Activated T-cell treated with anti-CD3 and anti-CD28 coated beads, Interleukin-2, amount 50 U/mL, for 24 hours (primary cell): ENCODE measurements at regions not wholly inside any gene's neighbourhood (a gene's known extent, or its start where the extent isn't known, plus 50 kb on each side); places are given as distances from the start of the nearest gene placed in this dataset.

Experiments used
- DNase-seq: peaks from one replicate; pipeline ENCODE4 v3.0.0-alpha.2; 2020
- H3K27ac Mint-ChIP-seq: 2 replicates; pipeline ENCODE4 v1.8.0; 2020; ENCODE audit warnings: mild to moderate bottlenecking, mixed read lengths
- H3K27me3 Mint-ChIP-seq: 2 replicates; pipeline ENCODE4 v1.8.0; 2020; ENCODE audit warnings: mixed read lengths
- H3K36me3 Mint-ChIP-seq: 2 replicates; pipeline ENCODE4 v1.8.0; 2020; ENCODE audit warnings: low read depth, mixed read lengths
- H3K4me1 Mint-ChIP-seq: 2 replicates; pipeline ENCODE4 v1.8.0; 2020; ENCODE audit warnings: low read depth, mixed read lengths
- H3K4me3 Mint-ChIP-seq: 2 replicates; pipeline ENCODE4 v1.8.0; 2020; ENCODE audit warnings: mild to moderate bottlenecking, moderate library complexity, mixed read lengths
- H3K9me3 Mint-ChIP-seq: 2 replicates; pipeline ENCODE4 v1.8.0; 2020; ENCODE audit warnings: mixed read lengths

DNA sequence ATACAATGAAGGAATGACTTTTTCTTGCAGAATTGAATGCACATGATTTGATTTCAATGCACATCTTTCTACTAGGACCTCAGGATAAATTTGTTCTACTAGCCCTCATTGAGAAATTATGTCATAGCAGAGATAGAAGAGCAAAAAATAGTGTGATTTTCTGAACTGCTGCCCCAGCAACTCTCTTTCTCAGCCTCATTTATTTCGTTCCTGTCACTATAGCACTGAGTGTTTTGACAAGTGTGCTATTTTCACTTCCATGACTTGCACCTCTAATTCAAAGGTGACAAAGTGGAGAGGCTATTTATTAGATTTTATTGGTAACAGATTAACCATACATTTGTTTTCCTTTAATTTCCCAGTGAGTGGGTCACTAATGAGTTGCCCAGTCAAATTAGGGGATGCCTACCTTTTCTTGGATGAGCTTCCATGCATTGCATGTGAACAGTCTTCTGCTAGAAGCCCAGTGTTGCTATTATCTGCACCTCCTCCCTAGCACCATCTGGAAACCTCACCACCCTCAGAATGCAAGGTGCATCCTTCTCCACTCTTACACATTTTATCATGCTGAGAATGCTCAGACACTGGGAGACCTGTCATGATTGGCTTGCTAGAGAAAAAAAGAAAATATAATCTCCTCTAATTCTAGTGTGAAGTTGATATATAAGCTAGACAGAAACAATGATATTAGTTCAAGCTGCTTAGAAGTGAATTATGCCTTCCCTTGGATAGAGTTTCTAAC, 119.6 kb upstream of the CTTNBP2 start:
- Mint-ChIP-seq H3K27ac (no peak overlapping the region), H3K27me3 (peaks cover 4% of the 10 kb centered on the region), H3K4me1 (no peaks in the 10 kb centered on the region)

DNA sequence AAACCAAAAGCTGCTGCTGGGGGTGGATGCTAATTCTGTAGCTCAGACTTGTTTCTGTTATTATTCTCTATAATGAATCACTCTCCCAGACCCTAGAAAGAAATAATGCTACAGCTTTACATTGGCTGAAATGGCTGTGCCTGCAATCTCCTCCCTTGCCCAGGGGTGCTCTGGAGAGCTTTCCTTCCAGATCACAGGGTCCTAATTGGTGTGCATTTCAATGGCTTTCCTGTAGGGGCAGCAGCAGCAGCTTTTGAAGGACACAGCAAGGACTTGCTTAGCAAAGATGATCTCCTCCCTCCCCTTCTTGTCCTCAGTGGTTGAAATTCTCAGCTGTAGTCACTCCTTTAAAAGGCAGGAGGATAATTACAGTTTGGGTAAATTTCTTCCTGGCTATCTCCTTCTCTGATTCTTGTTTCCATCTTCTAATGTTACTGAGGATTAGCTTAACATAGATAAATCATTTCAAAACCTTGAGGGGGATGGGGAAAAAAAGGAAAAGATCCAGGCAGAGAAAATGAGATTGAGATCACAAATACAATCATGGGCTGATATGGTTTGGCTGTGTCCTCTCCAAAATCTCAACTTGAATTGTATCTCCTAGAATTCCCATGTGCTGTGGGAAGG, 120.2 kb upstream of the CTTNBP2 start:
- no peak for DNase-seq
- no peaks in the 10 kb centered on the region for H3K36me3 Mint-ChIP-seq
- H3K4me1 Mint-ChIP-seq, result no peaks in the 10 kb centered on the region
- H3K27me3 Mint-ChIP-seq, result peaks cover 4% of the 10 kb centered on the region
- peaks cover 4% of the 10 kb centered on the region for H3K9me3 Mint-ChIP-seq
- no peak overlapping the region for H3K27ac Mint-ChIP-seq
- H3K4me3 Mint-ChIP-seq, result no peak overlapping the region

More for the DNA sequence above, 119.6 kb upstream of the CTTNBP2 start:
- H3K9me3 Mint-ChIP-seq, result peaks cover 4% of the 10 kb centered on the region
- no peak overlapping the region for H3K4me3 Mint-ChIP-seq
- no peak for DNase-seq
- H3K36me3 Mint-ChIP-seq, result no peaks in the 10 kb centered on the region

DNA sequence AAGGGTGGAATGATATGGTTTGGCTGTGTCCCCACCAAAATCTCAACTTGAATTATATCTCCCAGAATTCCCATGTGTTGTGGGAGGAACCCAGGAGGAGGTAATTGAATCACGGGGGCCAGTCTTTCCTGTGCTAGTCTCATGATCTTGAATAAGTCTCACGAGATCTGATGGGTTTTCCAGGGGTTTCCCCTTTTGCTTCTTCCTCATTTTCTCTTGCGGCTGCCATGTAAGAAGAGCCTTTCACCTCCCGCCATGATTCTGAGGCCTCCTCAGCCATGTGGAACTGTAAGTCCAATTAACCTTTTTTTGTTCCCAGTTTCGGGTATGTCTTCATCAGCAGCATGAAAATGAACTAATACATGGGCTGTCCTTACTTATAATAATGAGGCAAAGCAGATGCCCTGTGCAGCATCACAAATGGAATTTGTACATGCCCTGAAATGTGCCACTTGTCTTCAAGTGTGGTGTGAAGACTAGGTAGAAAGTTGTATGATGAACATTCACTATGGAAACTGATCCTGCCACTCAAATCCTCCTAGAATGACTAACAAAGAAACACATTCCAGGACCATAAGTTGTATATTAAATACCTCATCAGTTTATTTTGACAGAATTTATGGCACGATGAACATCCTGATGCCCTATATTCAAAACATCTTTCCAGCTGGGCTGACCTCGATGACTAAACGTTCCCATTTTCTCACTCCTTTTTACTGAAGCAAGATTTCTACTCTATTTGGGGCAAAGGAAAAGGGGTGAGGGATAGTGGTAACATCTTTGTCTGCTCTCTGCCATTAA, 122.8 kb upstream of the CTTNBP2 start:
- Mint-ChIP-seq H3K27ac (no peak overlapping the region), H3K9me3 (peaks cover 4% of the 10 kb centered on the region), H3K4me1 (no peaks in the 10 kb centered on the region), H3K36me3 (no peaks in the 10 kb centered on the region), H3K27me3 (peaks cover 4% of the 10 kb centered on the region), H3K4me3 (no peak overlapping the region)
- no peak for DNase-seq

DNA sequence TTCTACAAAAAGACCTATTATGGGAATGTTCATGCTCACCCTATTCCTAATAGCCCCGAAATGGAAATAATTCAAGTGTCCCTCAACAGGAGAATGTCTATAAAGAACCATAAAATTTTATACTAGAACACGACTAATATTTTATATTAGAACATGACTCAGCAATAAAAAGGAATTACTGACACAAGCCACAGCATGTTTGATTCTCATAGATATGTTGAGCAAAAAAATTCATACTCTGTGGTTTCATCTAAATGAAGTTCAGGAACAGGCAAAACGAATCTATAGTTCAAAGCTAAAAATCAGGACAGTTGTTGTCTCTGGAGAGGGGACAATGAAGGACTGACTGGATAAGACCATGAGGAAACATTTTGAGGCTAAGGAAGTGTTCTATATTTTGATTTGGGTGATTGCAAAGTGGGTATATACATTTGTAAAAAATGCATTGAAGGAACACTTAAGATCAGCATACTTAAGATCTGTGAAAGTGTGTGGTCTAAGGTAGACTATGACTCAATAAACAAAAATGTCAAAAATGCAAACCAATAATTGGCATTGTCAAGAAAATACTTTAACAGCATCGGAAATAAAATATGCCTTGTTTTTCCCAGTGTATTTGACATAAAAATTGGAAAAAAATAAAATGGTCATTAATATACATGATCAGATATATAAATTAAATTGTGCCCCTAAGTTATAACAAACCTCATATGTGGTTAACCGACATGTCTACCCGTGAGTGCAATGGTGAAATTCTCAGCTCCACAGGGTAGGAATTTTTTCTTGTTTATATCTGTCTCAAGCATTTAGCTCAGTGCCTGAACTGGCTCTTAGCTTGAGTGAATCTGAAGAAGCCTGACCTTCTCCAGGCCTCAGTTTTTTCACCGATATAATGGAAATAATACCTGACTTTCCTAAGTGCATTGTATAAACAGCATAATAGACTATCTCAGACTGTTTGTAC, 124.9 kb upstream of the CTTNBP2 start:
- Mint-ChIP-seq H3K4me1 (no peaks in the 10 kb centered on the region), H3K4me3 (no peak overlapping the region), H3K9me3 (peaks cover 4% of the 10 kb centered on the region), H3K27ac (no peak overlapping the region), H3K27me3 (peaks cover 4% of the 10 kb centered on the region), H3K36me3 (no peaks in the 10 kb centered on the region)
- DNase-seq, result no peak

DNA sequence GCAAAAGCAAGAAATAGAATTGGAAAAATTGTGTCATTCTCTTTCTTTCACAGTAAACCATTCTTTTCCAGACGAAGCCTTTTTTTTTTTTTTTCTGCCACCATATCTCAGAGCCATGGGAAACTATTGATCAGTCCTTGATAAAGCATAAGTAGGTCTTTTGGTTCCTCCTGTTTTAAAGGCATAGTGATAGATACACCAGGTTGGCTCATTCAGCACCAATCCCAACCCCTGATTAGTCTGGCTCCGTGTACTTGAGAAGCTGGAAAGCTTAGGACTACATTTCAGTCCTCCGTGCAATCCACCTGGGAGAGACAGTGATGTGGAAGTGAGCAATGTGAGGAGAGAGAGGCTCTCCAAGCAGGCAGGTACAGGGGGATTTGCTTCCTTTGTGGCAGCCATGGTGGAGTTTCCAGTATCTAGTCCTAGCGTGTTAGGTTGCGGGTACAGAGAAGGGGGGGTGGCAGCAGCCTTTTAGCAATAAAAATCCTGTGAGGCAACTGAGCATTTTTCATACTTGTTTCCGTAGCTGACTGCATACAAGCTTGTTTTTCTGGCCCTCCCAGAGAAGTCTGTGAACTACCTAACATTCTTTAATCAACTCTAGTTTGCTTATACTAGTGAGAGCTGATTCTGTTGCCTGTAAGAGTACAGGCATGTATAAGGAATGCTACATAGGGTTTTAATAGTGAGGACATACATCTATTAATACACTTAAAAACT, 127.4 kb upstream of the CTTNBP2 start:
- Mint-ChIP-seq H3K4me1 (no peaks in the 10 kb centered on the region), H3K4me3 (no peak overlapping the region), H3K36me3 (no peaks in the 10 kb centered on the region), H3K9me3 (peaks cover 4% of the 10 kb centered on the region), H3K27me3 (peaks cover 1% of the 10 kb centered on the region), H3K27ac (no peak overlapping the region)
- DNase-seq, result no peak

DNA sequence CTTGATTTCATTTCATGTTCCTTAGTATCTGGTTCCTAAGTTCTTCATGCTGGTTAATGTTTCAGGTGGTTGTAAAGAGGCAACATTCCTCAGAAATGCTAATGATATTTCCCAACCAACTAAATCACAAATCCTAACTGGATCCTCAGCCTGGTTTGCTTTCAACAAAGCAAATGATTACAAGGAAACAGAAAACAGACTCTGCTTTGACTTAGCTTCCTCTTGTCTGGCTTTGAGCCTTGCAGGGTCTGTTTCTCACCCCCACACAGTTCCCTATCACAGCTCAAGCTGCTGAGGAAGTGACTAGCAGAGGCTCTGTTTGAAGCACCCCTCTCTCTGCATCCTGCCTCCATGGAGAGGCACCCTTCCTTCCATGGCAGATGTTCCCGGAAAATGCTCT, 130.2 kb upstream of the CTTNBP2 start:
- no peaks in the 10 kb centered on the region for H3K4me1 Mint-ChIP-seq
- no peaks in the 10 kb centered on the region for H3K27me3 Mint-ChIP-seq
- H3K4me3 Mint-ChIP-seq, result no peak overlapping the region
- H3K36me3 Mint-ChIP-seq, result no peaks in the 10 kb centered on the region
- H3K9me3 Mint-ChIP-seq, result no peaks in the 10 kb centered on the region
- no peak overlapping the region for H3K27ac Mint-ChIP-seq
- DNase-seq, result no peak

DNA sequence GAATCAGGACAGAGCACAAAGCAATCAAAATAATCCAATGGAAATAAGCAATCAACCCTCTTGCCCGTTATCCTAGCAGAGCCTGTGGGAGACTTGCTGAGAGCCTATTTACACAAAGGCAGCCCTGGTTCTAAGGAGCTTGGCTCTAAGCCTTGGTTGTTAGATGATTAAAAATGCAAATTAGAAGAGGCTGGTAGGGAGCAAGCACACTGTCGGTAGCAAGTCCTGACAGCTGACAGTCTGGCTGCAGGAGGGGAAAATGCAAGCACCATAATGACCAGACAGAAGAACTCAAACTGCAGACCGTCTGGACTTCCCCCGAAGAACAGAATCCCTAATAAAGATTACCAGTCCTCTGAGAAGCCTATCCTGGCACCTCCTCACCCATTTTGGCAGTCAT, 131.8 kb upstream of the CTTNBP2 start:
- Mint-ChIP-seq H3K9me3 (no peaks in the 10 kb centered on the region), H3K4me1 (no peaks in the 10 kb centered on the region), H3K27ac (no peak overlapping the region), H3K27me3 (no peaks in the 10 kb centered on the region), H3K4me3 (no peak overlapping the region), H3K36me3 (no peaks in the 10 kb centered on the region)
- no peak for DNase-seq

DNA sequence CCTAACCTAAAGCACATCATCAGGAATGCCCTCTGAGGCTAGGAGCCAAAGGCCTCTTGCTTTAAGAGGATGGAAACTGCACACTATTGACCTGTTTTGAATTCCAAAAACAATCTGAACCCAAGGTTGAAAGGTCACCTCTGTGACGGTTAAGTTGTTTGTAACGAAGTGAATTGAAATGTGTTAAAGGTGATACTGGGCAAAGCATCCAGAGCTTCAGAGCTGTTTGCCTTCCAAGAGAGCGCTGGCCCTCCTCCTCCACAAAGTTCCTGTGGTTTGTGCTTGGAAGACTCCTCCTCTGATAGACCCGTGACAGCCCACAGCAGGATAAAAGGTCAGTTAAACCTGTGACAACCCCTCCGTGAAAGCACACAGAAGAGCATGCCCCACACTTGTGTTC, 133.7 kb upstream of the CTTNBP2 start:
- H3K27me3 Mint-ChIP-seq, result no peaks in the 10 kb centered on the region
- H3K4me1 Mint-ChIP-seq, result no peaks in the 10 kb centered on the region
- no peak overlapping the region for H3K27ac Mint-ChIP-seq
- no peaks in the 10 kb centered on the region for H3K9me3 Mint-ChIP-seq
- H3K36me3 Mint-ChIP-seq, result no peaks in the 10 kb centered on the region
- DNase-seq, result no peak
- no peak overlapping the region for H3K4me3 Mint-ChIP-seq

DNA sequence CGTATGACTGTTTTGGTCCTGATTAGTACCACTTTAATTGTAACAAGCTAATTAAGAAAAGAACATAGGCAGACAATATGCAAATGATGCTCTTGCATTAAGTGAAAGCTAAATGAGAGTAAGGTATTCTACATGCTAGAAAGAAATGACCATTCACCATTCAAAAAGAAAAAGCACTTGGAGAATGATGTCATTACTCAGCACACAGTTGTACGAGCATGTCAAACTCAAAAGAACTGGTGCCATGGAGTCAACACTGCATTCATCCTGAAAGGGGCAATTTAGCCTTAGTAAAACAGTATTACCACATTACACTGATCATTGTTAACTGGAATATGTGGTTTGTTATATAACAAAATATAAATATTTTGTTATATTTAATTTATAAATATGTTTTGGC, 136.2 kb upstream of the CTTNBP2 start:
- Mint-ChIP-seq H3K4me3 (no peak overlapping the region), H3K4me1 (no peaks in the 10 kb centered on the region), H3K36me3 (no peaks in the 10 kb centered on the region), H3K27me3 (no peaks in the 10 kb centered on the region), H3K9me3 (no peaks in the 10 kb centered on the region), H3K27ac (no peak overlapping the region)
- DNase-seq, result no peak

DNA sequence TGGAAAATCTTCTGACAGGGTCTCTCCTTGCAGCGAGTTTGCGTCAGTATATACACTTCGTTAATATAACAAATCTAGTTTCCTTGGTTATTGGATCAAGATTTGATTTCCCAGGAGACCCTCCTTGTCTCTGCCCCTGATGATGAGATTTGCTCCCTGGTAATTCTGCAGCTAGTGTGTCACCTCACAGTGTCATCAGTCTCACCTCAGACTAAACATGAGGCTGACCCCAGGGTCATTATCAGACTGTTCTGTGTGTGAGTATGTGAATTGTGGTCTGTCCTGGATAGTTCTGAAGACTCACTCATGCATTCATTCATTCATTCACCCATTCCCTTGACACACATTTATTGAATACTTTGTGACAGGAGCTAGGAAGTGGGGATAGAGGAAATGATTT, 138.4 kb upstream of the CTTNBP2 start:
- Mint-ChIP-seq H3K27ac (no peak overlapping the region), H3K9me3 (no peaks in the 10 kb centered on the region), H3K36me3 (no peaks in the 10 kb centered on the region), H3K27me3 (no peaks in the 10 kb centered on the region), H3K4me3 (no peak overlapping the region), H3K4me1 (no peaks in the 10 kb centered on the region)
- DNase-seq, result no peak

DNA sequence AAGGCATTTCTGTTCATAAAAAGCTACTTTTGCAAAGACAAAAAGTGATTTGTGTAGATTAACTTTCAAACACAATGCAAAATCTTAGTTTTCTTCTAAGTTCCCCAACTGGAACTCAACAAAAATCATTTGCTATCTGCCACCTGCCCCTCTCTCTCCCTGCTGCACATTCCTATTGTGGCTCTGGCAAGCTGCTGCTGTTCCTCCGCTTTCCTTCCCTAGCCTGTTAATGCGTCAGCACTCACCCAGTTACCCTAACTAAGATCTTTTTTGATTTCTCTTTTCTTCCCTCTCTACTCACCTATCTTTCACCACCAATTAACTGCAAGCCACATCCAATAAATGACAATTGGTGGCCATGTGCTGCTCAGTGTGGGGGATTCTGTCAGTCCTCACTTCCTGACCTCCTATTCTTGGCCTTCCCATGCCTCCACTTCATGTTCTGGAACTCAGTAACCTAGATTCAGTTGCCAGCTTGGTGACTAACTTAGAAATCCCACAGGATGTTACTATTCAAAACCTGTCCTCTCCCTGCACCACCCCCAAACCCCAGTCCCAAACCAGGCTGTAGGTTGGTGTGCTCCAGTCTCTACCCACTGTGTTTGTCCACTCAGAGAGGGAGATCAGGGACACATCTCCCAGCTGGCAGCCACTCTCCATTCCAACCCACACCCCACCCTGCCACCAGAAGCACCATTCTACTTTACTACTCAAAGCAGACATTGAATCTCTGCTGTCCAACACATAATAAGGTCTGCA, 140.2 kb upstream of the CTTNBP2 start:
- H3K36me3 Mint-ChIP-seq, result no peaks in the 10 kb centered on the region
- no peak for DNase-seq
- H3K27ac Mint-ChIP-seq, result no peak overlapping the region
- H3K4me3 Mint-ChIP-seq, result no peak overlapping the region
- no peaks in the 10 kb centered on the region for H3K27me3 Mint-ChIP-seq
- peaks cover 8% of the 10 kb centered on the region for H3K9me3 Mint-ChIP-seq
- H3K4me1 Mint-ChIP-seq, result no peaks in the 10 kb centered on the region

DNA sequence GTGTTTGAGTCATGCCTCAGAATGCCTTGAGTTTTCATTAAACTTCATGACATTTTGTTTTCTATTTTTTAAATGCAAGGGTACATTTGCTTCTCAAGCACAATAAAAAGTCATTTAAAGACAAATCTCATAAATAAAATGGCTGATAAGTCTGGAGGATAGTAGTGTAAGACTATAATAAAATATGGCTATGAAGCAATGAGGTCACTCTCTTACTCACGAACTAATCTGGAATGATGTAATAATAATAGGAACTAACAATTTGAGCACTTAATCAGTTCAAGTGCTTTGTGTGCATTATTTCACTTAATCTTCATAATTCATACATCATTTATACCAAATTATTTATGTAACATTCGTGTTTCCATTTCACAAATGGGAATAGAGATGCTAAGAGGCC, 149.3 kb upstream of the CTTNBP2 start:
- no peaks in the 10 kb centered on the region for H3K36me3 Mint-ChIP-seq
- H3K27me3 Mint-ChIP-seq, result no peaks in the 10 kb centered on the region
- H3K27ac Mint-ChIP-seq, result no peak overlapping the region
- no peak for DNase-seq
- H3K4me3 Mint-ChIP-seq, result no peak overlapping the region
- H3K4me1 Mint-ChIP-seq, result no peaks in the 10 kb centered on the region
- peaks cover 3% of the 10 kb centered on the region for H3K9me3 Mint-ChIP-seq

DNA sequence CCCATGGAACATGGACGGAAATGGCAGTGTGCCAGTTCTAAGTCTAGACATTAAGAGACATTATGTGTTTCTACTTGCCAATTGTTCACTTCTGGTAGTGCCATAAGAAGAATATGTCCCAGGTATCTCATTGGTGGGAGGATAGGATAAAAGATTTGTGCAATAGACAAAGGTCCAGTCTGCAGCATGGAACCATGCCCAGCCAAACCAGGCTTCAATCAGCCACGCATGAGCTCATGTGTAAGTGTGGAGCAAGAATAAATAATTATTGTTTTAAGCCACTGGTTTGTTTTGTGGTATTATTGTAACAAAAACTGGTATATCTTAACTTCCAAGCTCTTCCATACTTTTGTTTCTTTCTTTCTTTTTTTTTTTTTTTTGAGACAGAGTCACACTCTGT, 153.6 kb upstream of the CTTNBP2 start:
- H3K4me1 Mint-ChIP-seq, result no peaks in the 10 kb centered on the region
- DNase-seq, result no peak
- H3K27me3 Mint-ChIP-seq, result no peaks in the 10 kb centered on the region
- no peaks in the 10 kb centered on the region for H3K36me3 Mint-ChIP-seq
- no peak overlapping the region for H3K27ac Mint-ChIP-seq
- no peak overlapping the region for H3K4me3 Mint-ChIP-seq
- H3K9me3 Mint-ChIP-seq, result no peaks in the 10 kb centered on the region
